Fibroblast of villous mesenchyme (primary cell): ENCODE measurements at regions not wholly inside any gene's neighbourhood (a gene's known extent, or its start where the extent isn't known, plus 50 kb on each side); places are given as distances from the start of the nearest gene placed in this dataset.

Experiments used
- DNase-seq: peaks from one replicate; pipeline ENCODE4 v3.0.0-alpha.2; 2010; ENCODE audit warnings: low read depth
- H3K4me3 ChIP-seq: 2 replicates; pipeline ENCODE4 v1.5.1; 2011; ENCODE audit warnings: low read depth, mild to moderate bottlenecking, low read length
- CTCF ChIP-seq: IDR thresholded peaks from 2 replicates; pipeline ENCODE4 v1.5.1; 2012; ENCODE audit warnings: low read depth, mild to moderate bottlenecking, low read length; ENCODE audit not compliant: insufficient read depth

GRCh38 chr13:90997951-90998350 lies 349.5 kb upstream of the MIR17HG start:
- no peak for TF ChIP-seq CTCF
- no peak overlapping the region for H3K4me3 ChIP-seq
- DNase-seq = no peak

- H3K4me3 ChIP-seq = no peak overlapping the region
- no peak for DNase-seq
- no peak for TF ChIP-seq CTCF
These were observed 348.1 kb upstream of the MIR17HG start for GRCh38 chr13:90999401-90999800.

- no peak overlapping the region for H3K4me3 ChIP-seq
- no peak for DNase-seq
- no peak for TF ChIP-seq CTCF
These were observed 346.1 kb upstream of the MIR17HG start for GRCh38 chr13:91001371-91001770.

- H3K4me3 ChIP-seq = no peak overlapping the region
- peak; percentile 4 for DNase-seq
These were observed 332.8 kb upstream of the MIR17HG start for GRCh38 chr13:91014696-91015095.

GRCh38 chr13:91017031-91017668 lies 330.3 kb upstream of the MIR17HG start:
- DNase-seq = peak; percentile 10
- no peak overlapping the region for H3K4me3 ChIP-seq
- TF ChIP-seq CTCF = peak; percentile 74

More at GRCh38 chr13:91014696-91015095, 332.8 kb upstream of the MIR17HG start:
- TF ChIP-seq CTCF = no peak

GRCh38 chr13:91017669-91018053 lies 329.8 kb upstream of the MIR17HG start:
- no peak overlapping the region for H3K4me3 ChIP-seq
- DNase-seq = no peak
- TF ChIP-seq CTCF = no peak

- H3K4me3 ChIP-seq = no peak overlapping the region
- TF ChIP-seq CTCF = no peak
- DNase-seq = no peak
These were observed 326.9 kb upstream of the MIR17HG start for GRCh38 chr13:91020461-91021034.
